LoVo (cell line): ENCODE measurements at regions not wholly inside any gene's neighbourhood (a gene's known extent, or its start where the extent isn't known, plus 50 kb on each side); places are given as distances from the start of the nearest gene placed in this dataset.
"Not testable (repeated sequence)": the region's sequence is repeated elsewhere in the genome, so short reads cannot be mapped to it uniquely, and the experiment has no call there.

Experiments
- DNase-seq: peaks from one replicate; pipeline ENCODE4 v3.0.0-alpha.2; 2016; ENCODE audit warnings: low spot score

GRCh38 chr12:115898670-115899069 lies 378.8 kb downstream of the MED13L start:
- no peak for DNase-seq

GRCh38 chr12:115897729-115898128 lies 379.8 kb downstream of the MED13L start:
- DNase-seq = no peak

DNA sequence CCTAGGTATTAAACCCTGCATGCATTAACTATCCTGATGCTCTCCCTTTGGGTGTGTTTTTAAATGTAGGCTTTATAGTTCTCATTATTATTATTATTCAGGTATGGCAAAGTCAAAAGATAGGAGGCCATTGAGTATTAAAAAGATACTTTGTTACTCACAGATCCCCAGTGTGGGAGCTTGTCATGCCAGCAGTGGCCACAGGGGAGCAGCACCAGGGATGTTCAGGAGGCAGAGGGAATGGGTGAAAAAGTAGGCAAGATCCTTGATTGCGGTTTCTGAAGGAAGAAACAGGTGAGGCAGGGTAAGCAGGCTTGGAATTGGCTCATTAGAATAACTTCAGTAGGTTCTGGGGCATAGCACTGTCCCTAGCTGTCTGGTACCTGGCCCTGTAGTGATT lies 382.2 kb downstream of the MED13L start:
- no peak for DNase-seq

GRCh38 chr12:115891556-115892164 lies 385.8 kb downstream of the MED13L start:
- no peak for DNase-seq

DNA sequence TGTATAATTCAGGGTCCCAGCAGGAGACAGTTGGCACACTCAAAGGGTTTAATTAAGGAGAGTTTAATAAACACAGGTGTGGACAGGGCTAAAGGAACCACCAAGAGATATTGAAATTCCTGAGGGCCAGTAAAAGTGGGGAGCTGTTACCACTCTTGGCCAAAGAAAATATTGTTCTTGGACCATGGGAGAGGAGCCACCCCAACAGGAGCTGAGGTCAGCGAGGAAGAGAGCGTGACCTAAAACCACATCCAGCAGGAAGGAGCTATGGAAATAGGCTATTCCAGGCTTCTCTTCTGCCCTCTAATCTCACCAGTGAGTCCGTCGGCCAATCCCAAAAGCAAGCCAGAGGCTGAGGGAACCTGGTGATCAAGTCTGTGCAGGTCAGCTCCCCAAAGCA lies 390.8 kb downstream of the MED13L start:
- DNase-seq = peak; percentile 56

GRCh38 chr12:115885040-115885690 lies 392.3 kb downstream of the MED13L start:
- DNase-seq = no peak

GRCh38 chr12:115882936-115883335 lies 394.6 kb downstream of the MED13L start:
- no peak for DNase-seq

DNA sequence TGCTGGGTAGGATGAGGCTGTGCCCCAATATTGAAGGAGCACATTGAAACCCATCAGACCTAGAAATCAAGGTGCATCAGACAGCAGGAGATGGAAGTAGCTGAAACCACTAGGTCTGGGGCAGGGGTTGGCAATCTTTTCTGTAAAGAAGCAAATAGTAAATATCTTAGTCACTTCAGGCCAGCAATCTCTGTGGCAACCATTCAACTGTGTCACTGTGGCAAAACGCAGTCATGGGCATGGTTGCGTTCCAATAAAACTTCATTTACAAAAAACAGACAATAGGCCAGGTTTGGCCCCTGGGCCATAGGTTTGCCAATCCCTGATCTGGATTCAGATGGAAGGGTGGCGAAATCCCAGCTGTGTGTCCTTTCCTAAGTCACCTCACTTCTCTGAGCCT lies 397.3 kb downstream of the MED13L start:
- DNase-seq = no peak

GRCh38 chr12:115879354-115879753 lies 398.1 kb downstream of the MED13L start:
- no peak for DNase-seq

GRCh38 chr12:115873451-115874082 lies 403.9 kb downstream of the MED13L start:
- no peak for DNase-seq

DNA sequence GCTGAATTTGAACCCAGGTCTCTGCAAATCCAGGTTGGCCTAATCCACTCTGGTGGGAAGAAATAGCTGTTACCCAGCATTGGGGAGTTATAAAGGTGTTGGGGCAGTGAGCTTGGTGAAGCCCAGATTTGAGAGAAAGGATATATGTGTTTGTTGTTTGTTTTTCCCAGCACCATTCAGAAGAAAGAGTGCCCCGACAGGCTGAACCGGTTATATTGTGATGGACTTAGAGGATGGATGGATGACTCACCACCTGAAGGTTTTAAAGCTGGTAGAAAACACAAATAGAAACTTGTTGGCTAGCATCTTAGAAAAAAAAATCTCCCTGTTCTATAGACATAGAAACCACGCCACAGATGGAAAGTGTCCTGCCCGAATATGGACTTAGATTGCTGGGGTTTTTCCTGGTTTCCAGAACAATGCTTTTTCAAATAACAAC lies 404.6 kb downstream of the MED13L start:
- peak; percentile 92 for DNase-seq

DNA sequence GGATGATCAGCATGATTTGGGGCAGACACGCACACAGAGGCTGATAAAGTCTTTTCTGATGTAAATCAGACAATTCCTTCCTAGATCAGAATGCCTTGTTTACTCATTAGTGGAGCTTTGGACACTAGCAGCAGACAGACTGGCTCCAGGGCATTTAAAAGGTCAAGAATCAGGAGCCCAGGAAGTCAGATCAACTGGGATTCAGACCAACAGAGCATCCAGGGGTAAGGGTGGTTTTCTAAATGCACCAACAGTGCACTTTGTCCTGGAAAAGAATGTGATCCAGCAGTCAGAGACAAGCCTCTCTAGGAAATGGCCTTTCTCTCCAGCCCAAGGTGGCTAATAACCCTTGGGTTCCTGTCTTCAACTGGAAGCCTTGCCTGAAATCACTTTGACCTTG lies 405.3 kb downstream of the MED13L start:
- peak; percentile 32 for DNase-seq

DNA sequence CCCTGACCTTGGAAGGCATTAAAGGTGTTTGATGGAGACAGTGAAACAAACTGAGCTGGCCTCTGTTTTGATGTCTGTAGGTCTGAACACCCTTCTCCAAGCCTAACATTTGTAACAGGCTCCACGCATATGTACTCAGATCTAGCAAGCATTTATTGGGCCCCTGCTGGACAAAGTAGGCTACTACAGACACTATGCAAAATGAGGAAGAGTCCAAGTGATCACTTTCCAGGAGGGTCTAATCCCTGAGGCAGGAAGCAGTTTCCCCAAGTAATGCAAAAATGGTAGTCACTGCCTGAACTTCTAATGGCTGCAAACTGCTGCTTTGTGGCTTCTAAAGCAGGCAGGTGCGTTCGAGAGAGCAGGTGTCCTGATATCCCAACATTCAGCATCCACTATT lies 405.8 kb downstream of the MED13L start:
- DNase-seq = peak; percentile 56

- DNase-seq = no peak
Observed at GRCh38 chr12:115870510-115870909, 407.0 kb downstream of the MED13L start.

GRCh38 chr12:115870021-115870420 lies 407.5 kb downstream of the MED13L start:
- DNase-seq = no peak

GRCh38 chr12:115869604-115870003 lies 407.9 kb downstream of the MED13L start:
- no peak for DNase-seq

- DNase-seq = no peak
Observed at GRCh38 chr12:115868624-115869023, 408.9 kb downstream of the MED13L start.

GRCh38 chr12:115867854-115868253 lies 409.6 kb downstream of the MED13L start:
- DNase-seq = no peak

- DNase-seq = no peak
Observed at GRCh38 chr12:115866909-115867525, 410.5 kb downstream of the MED13L start.

- DNase-seq = not testable (repeated sequence)
Observed at GRCh38 chr12:115866281-115866680, 411.2 kb downstream of the MED13L start.

- DNase-seq = no peak
Observed at GRCh38 chr12:115864396-115864795, 413.1 kb downstream of the MED13L start.

GRCh38 chr12:115860619-115861018 lies 416.9 kb downstream of the MED13L start:
- DNase-seq = no peak

DNA sequence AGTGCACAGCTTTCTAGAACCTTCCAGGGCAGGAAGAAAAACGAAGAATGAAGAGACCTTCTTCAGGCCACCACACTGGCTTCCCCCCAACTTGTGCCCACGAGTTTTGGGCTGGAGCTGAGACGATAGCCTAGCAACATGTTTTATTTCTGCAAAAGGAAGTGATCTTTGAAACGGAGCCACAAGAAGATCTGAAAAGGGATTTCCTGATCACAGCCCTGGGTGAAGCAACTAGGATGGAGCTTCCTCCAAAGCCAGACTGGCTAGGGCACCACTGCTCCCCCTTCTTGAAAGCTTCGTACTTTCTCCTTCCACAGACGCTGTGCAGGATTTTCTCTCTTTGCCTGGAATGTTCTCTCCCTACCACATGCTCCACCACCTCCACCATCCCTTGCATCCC lies 418.3 kb downstream of the MED13L start:
- no peak for DNase-seq
